ENCODE measurements at regions not wholly inside any gene's neighbourhood (a gene's known extent, or its start where the extent isn't known, plus 50 kb on each side); places are given as distances from the start of the nearest gene placed in this dataset.

GRCh38 chr7:27442455-27442854, 199.9 kb downstream of the EVX1 start:
- TF ChIP-seq CTCF (IDR thresholded peaks at IDR 0.05) (no peak), POLR2A (IDR thresholded peaks at IDR 0.05) (no peak), POLR2AphosphoS5 (IDR thresholded peaks at IDR 0.05) (no peak)
